ENCODE measurements at regions not wholly inside any gene's neighbourhood (a gene's known extent, or its start where the extent isn't known, plus 50 kb on each side); places are given as distances from the start of the nearest gene placed in this dataset.

- TF ChIP-seq CREB5 (CRISPR knock-in tag; IDR thresholded peaks at IDR 0.05; ENCODE audit: low read depth) (no peak), PATZ1 (CRISPR knock-in tag; IDR thresholded peaks at IDR 0.05; ENCODE audit: borderline replicate concordance) (no peak), ESRRG (CRISPR knock-in tag; IDR thresholded peaks at IDR 0.05) (no peak), ZNF8 (CRISPR knock-in tag; IDR thresholded peaks at IDR 0.05) (no peak), ZNF70 (CRISPR knock-in tag; IDR thresholded peaks at IDR 0.05) (no peak)
Measured at GRCh38 chr1:8261398-8261762, 56.5 kb upstream of the SLC45A1 start (continued).

GRCh38 chr1:8259498-8260290 lies 58.2 kb upstream of the SLC45A1 start:
- peak; percentile 69 for ATAC-seq
- no peak for TF ChIP-seq TOX (CRISPR knock-in tag; IDR thresholded peaks at IDR 0.05; ENCODE audit: borderline replicate concordance)
- no peak for TF ChIP-seq CREB5 (CRISPR knock-in tag; IDR thresholded peaks at IDR 0.05; ENCODE audit: low read depth)
- TF ChIP-seq SNAI2 (CRISPR knock-in tag; IDR thresholded peaks at IDR 0.05): no peak
- no peak for TF ChIP-seq RARB (CRISPR knock-in tag; IDR thresholded peaks at IDR 0.05)
- TF ChIP-seq CSRNP3 (CRISPR knock-in tag; IDR thresholded peaks at IDR 0.05): no peak
- TF ChIP-seq ARNTL (CRISPR knock-in tag; IDR thresholded peaks at IDR 0.05; ENCODE audit: borderline replicate concordance, low read depth): no peak
- no peak for TF ChIP-seq BACH2 (CRISPR knock-in tag; IDR thresholded peaks at IDR 0.05; ENCODE audit: borderline replicate concordance)
- TF ChIP-seq ZNF8 (CRISPR knock-in tag; IDR thresholded peaks at IDR 0.05): no peak
- TF ChIP-seq CSDC2 (CRISPR knock-in tag; IDR thresholded peaks at IDR 0.05): no peak
- no peak for TF ChIP-seq ZFP30 (CRISPR knock-in tag; IDR thresholded peaks at IDR 0.05)
- no peak for TF ChIP-seq PPARA (CRISPR knock-in tag; IDR thresholded peaks at IDR 0.05; ENCODE audit: borderline replicate concordance)
- TF ChIP-seq ZNF565 (CRISPR knock-in tag; conservative IDR thresholded peaks at IDR 0.05; ENCODE audit: low read depth): no peak
- no peak for TF ChIP-seq ZNF70 (CRISPR knock-in tag; IDR thresholded peaks at IDR 0.05)
- no peak for TF ChIP-seq ISL1 (CRISPR knock-in tag; IDR thresholded peaks at IDR 0.05)
- no peak for TF ChIP-seq OSR1 (CRISPR knock-in tag; IDR thresholded peaks at IDR 0.05)
- no peak for TF ChIP-seq TSHZ2 (CRISPR knock-in tag; IDR thresholded peaks at IDR 0.05)
- no peak for TF ChIP-seq ESRRG (CRISPR knock-in tag; IDR thresholded peaks at IDR 0.05)

GRCh38 chr1:8257621-8258020 lies 60.3 kb upstream of the SLC45A1 start:
- no peak for TF ChIP-seq CREB5 (CRISPR knock-in tag; IDR thresholded peaks at IDR 0.05; ENCODE audit: low read depth)
- TF ChIP-seq RARB (CRISPR knock-in tag; IDR thresholded peaks at IDR 0.05): no peak
- ATAC-seq: no peak

All from SK-N-SH treated with all-trans-retinoic acid at 6 μM for 48 hours (cell line).